ENCODE measurements at regions not wholly inside any gene's neighbourhood (a gene's known extent, or its start where the extent isn't known, plus 50 kb on each side); places are given as distances from the start of the nearest gene placed in this dataset.

DNA sequence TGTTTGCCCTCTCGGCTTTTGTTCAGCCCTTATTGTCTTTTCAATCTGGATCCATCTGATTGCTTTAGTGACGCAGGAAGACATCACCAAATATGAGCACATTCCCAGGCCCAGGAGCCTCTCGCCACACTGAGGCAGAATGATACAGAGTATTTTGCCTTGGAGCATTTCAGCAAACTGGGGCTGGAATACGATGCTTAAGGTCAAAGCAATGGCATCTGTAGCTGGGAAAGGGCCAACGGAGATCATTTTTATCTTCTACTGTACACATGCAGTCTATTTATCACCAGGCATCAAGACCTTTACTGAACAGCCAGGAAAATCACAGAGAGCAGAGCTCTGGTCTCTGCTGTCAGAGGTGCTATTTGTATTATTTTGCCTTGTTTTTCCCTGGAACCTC lies 655.3 kb downstream of the RNF144B start:
- Histone ChIP-seq H3K56ac (replicated peaks; ENCODE audit: insufficient read length, low read depth, low read length) (no peak overlapping the region), H2BK15ac (ENCODE audit: low read length) (no peak overlapping the region), H3K9me3 (ENCODE audit: insufficient read depth in 2 of 2, low read depth in 1 of 2, low read length in 1 of 2) (no peaks in the 10 kb centered on the region), H2BK120ac (replicated peaks; ENCODE audit: low read depth, low read length) (no peak overlapping the region), H2BK12ac (ENCODE audit: low read depth, low read length) (no peak overlapping the region), H3K18ac (ENCODE audit: extremely low read depth, low read length) (no peak overlapping the region), H3K27me3 (replicated peaks in 1 of 4; ENCODE audit: control insufficient read depth in 3 of 4, extremely low read depth in 1 of 4, insufficient read depth in 3 of 4, low read length in 3 of 4) (no peaks in the 10 kb centered on the region), H4K91ac (replicated peaks; ENCODE audit: insufficient read length, low read length) (no peak overlapping the region), H2AFZ (ENCODE audit: low read length) (no peak overlapping the region), H3K4me3 (ENCODE audit: extremely low read depth in 1 of 4, insufficient read depth in 2 of 4, low read depth in 3 of 4, low read length in 4 of 4) (no peak overlapping the region), H2AK5ac (ENCODE audit: low read depth, low read length) (no peak overlapping the region), H3K79me1 (ENCODE audit: low read depth, low read length) (no peaks in the 10 kb centered on the region), H3K4me2 (ENCODE audit: insufficient read depth in 1 of 2, low read depth in 2 of 2, low read length in 2 of 2) (no peak overlapping the region), H3K23ac (ENCODE audit: insufficient read length) (no peak overlapping the region), H4K20me1 (replicated peaks in 1 of 2; ENCODE audit: control insufficient read depth in 1 of 2, insufficient read depth in 2 of 2, low read length in 2 of 2) (no peaks in the 10 kb centered on the region), H3K4me1 (replicated peaks in 1 of 4; ENCODE audit: control insufficient read depth in 3 of 4, insufficient read depth in 4 of 4, low read length in 3 of 4) (no peaks in the 10 kb centered on the region), H3K4ac (replicated peaks; ENCODE audit: insufficient read length, low read depth, low read length) (no peak overlapping the region), H3K79me2 (ENCODE audit: control insufficient read depth in 1 of 2, insufficient read depth in 2 of 2, low read length in 2 of 2) (no peaks in the 10 kb centered on the region), H3K23me2 (ENCODE audit: low read depth, low read length) (no peaks in the 10 kb centered on the region), H3K9ac (replicated peaks in 1 of 4; ENCODE audit: extremely low read depth in 1 of 4, low read depth in 3 of 4, low read length in 3 of 4) (no peak overlapping the region), H4K8ac (ENCODE audit: extremely low read depth, insufficient read depth, low read length) (no peak overlapping the region), H4K5ac (ENCODE audit: insufficient read length, low read depth, low read length) (no peak overlapping the region), H3K14ac (ENCODE audit: insufficient read length) (no peak overlapping the region), H3K27ac (ENCODE audit: low read depth, low read length) (no peak overlapping the region), H2BK20ac (ENCODE audit: low read length) (no peak overlapping the region), H2BK5ac (ENCODE audit: low read depth, low read length) (no peak overlapping the region), H3K36me3 (ENCODE audit: control insufficient read depth in 2 of 4, insufficient read depth in 4 of 4, low read length in 3 of 4) (no peaks in the 10 kb centered on the region)
- ChIA-PET POLR2A (ENCODE audit: partially characterized antibody) (no interaction called here), CTCF (ENCODE audit: partially characterized antibody) (no interaction called here)
- DNase-seq (ENCODE audit: low read depth in 1 of 2, low spot score in 2 of 2) (no peak), FAIRE-seq (no peak)
- WGBS, 2 experiments (ENCODE audit: extremely low coverage in 1 of 2, insufficient coverage in 1 of 2, insufficient read length in 1 of 2, insufficient replicate concordance in 2 of 2, low coverage in 1 of 2, low lambda C conversion rate in 2 of 2, missing lambda C conversion rate in 1 of 2) = 88% methylated on average over 5 of the region's 5 CpGs; no CpG with 5 or more reads in 1 of the 2 experiments
- TF ChIP-seq RXRA (IDR thresholded peaks at IDR 0.05; ENCODE audit: insufficient read depth, low read depth, low read length) (no peak), CTBP2 (IDR thresholded peaks at IDR 0.05; ENCODE audit: borderline replicate concordance, insufficient read depth, insufficient read length, low read length) (no peak)

Measured in H1 (cell line).